ENCODE measurements at regions not wholly inside any gene's neighbourhood (a gene's known extent, or its start where the extent isn't known, plus 50 kb on each side); places are given as distances from the start of the nearest gene placed in this dataset.

DNA sequence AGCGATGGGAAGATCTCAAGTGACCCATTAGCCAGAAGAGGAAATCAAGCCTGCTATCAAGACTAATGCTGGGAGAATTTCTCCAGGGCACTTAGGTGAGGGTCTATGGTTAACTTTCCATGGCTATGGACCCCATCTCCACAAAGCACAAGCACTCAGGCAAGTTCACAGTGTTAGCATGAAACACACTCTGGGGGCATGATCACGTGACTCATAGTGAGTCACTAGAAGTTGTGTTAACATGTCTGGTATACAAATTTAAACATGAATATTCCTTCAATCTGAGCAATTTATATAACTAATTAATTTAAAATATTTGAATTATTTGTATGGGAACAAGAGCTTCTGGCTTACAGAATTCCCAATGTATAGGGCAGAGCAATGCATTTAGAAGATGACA is 131.8 kb downstream of the FAM204A start:
- H3K4me3 ChIP-seq = no peak overlapping the region
- DNase-seq = no peak
- TF ChIP-seq POLR2AphosphoS5 (IDR thresholded peaks at IDR 0.05) (no peak), EP300 (IDR thresholded peaks at IDR 0.05) (no peak), POLR2A (IDR thresholded peaks at IDR 0.05) (no peak), CTCF (IDR thresholded peaks at IDR 0.05) (no peak)
- intact Hi-C loops (cut with DNase I; ENCODE audit: low total_unique reads) = no loop called here
- H3K36me3 ChIP-seq = no peaks in the 10 kb centered on the region
- H3K27ac ChIP-seq = no peak overlapping the region
- no peaks in the 10 kb centered on the region for H3K4me1 ChIP-seq
- H3K9me3 ChIP-seq = no peaks in the 10 kb centered on the region
- H3K27me3 ChIP-seq = no peaks in the 10 kb centered on the region
- WGBS, 5 donors = 78 to 95% (median 93%) methylated on average over 2 of the region's 2 CpGs

- H3K36me3 ChIP-seq = no peaks in the 10 kb centered on the region
- no peak for DNase-seq
- H3K27ac ChIP-seq = no peak overlapping the region
- WGBS, 5 donors = 70 to 90% (median 74%) methylated on average over 4 of the region's 4 CpGs
- no peaks in the 10 kb centered on the region for H3K4me1 ChIP-seq
- intact Hi-C loops (cut with DNase I; ENCODE audit: low total_unique reads) = no loop called here
- no peak for TF ChIP-seq POLR2AphosphoS5 (IDR thresholded peaks at IDR 0.05)
- TF ChIP-seq CTCF (IDR thresholded peaks at IDR 0.05) = no peak
- no peak for TF ChIP-seq POLR2A (IDR thresholded peaks at IDR 0.05)
- TF ChIP-seq EP300 (IDR thresholded peaks at IDR 0.05) = no peak
- H3K4me3 ChIP-seq = no peak overlapping the region
- no peaks in the 10 kb centered on the region for H3K9me3 ChIP-seq
- peaks cover 0 to 7% (median 0%) of the 10 kb centered on the region in 3 donors for H3K27me3 ChIP-seq
Measured at GRCh38 chr10:118209215-118209614, 132.9 kb downstream of the FAM204A start.

- Histone ChIP-seq H3K4me3 (no peak overlapping the region), H3K36me3 (no peaks in the 10 kb centered on the region), H3K27ac (no peak overlapping the region), H3K4me1 (no peaks in the 10 kb centered on the region), H3K27me3 (peaks cover 0 to 17% (median under 1%) of the 10 kb centered on the region in 3 donors), H3K9me3 (no peaks in the 10 kb centered on the region)
- TF ChIP-seq EP300 (IDR thresholded peaks at IDR 0.05) (no peak), POLR2A (IDR thresholded peaks at IDR 0.05) (no peak), CTCF (IDR thresholded peaks at IDR 0.05) (no peak)
- intact Hi-C loops (cut with DNase I; ENCODE audit: low total_unique reads) = no loop called here
- 65 to 71% (median 69%) methylated on average over 7 of the region's 7 CpGs for WGBS, 5 donors
- no peak for DNase-seq
Measured at GRCh38 chr10:118207470-118208007, 134.6 kb downstream of the FAM204A start.

GRCh38 chr10:118204292-118204943 is 137.7 kb downstream of the FAM204A start:
- H3K4me3 ChIP-seq = no peak overlapping the region
- peaks cover 0 to 17% (median 5%) of the 10 kb centered on the region in 3 donors for H3K27me3 ChIP-seq
- no peak overlapping the region for H3K27ac ChIP-seq
- intact Hi-C loops (cut with DNase I; ENCODE audit: low total_unique reads) = no loop called here
- no peak for TF ChIP-seq EP300 (IDR thresholded peaks at IDR 0.05)
- TF ChIP-seq POLR2A (IDR thresholded peaks at IDR 0.05) = no peak
- TF ChIP-seq POLR2AphosphoS5 (IDR thresholded peaks at IDR 0.05) = no peak
- TF ChIP-seq CTCF (IDR thresholded peaks at IDR 0.05) = no peak
- H3K4me1 ChIP-seq = no peaks in the 10 kb centered on the region
- no peak for DNase-seq
- H3K36me3 ChIP-seq = no peaks in the 10 kb centered on the region
- 60 to 83% (median 70%) methylated on average over 3 of the region's 3 CpGs for WGBS, 5 donors
- H3K9me3 ChIP-seq = no peaks in the 10 kb centered on the region

Data from stomach (tissue), 8 donors.